Neuronal stem cell (in vitro differentiated cells): ENCODE measurements at regions not wholly inside any gene's neighbourhood (a gene's known extent, or its start where the extent isn't known, plus 50 kb on each side); places are given as distances from the start of the nearest gene placed in this dataset.

Experiments used
- DNase-seq: peaks from one replicate; pipeline ENCODE4 v3.0.0-alpha.2; 2013; ENCODE audit warnings: low spot score
- H2AFZ ChIP-seq: one replicate; pipeline ENCODE4 v1.6.1; 2013; ENCODE audit warnings: mild to moderate bottlenecking, low read length, inconsistent platforms
- H2AK5ac ChIP-seq: 2 replicates; pipeline ENCODE4 v1.6.1; 2013; ENCODE audit warnings: low read depth, mild to moderate bottlenecking, inconsistent platforms, low read length, moderate library complexity, mixed read lengths
- H2BK120ac ChIP-seq: 2 replicates; pipeline ENCODE4 v1.6.1; 2013; ENCODE audit warnings: low read depth, mild to moderate bottlenecking, inconsistent platforms, low read length, moderate library complexity, mixed read lengths
- H2BK12ac ChIP-seq: one replicate; pipeline ENCODE4 v1.6.1; 2013; ENCODE audit warnings: low read length, inconsistent platforms
- H2BK15ac ChIP-seq: 2 replicates; pipeline ENCODE4 v1.6.1; 2013; ENCODE audit warnings: mild to moderate bottlenecking, low read length, inconsistent platforms, mixed read lengths
- H2BK5ac ChIP-seq: one replicate; pipeline ENCODE4 v1.6.1; 2013; ENCODE audit warnings: inconsistent platforms, mild to moderate bottlenecking, low read length, moderate library complexity
- H3K14ac ChIP-seq: one replicate; pipeline ENCODE4 v1.6.1; 2013; ENCODE audit warnings: low read length, inconsistent platforms
- H3K18ac ChIP-seq: 2 replicates; pipeline ENCODE4 v1.6.1; 2013; ENCODE audit warnings: low read length, inconsistent platforms
- H3K23ac ChIP-seq: 2 replicates; pipeline ENCODE4 v1.6.1; 2013; ENCODE audit warnings: low read depth, mild to moderate bottlenecking, mixed read lengths, low read length, inconsistent platforms; ENCODE audit not compliant: poor library complexity
- H3K27ac ChIP-seq: replicated peaks from 3 replicates; pipeline ENCODE4 v1.5.1; 2013; ENCODE audit warnings: low read length, inconsistent platforms
- H3K27me3 ChIP-seq, 3 experiments: 2 replicates each; pipeline ENCODE4 v1.6.1; 2013; ENCODE audit warnings: low read length in 3 of 3, mild to moderate bottlenecking in 2 of 3, inconsistent platforms in 1 of 3, low read depth in 1 of 3, mixed read lengths in 1 of 3, moderate library complexity in 1 of 3; ENCODE audit not compliant: control insufficient read depth in 3 of 3, insufficient read depth in 3 of 3
- H3K36me3 ChIP-seq, 2 donors: replicated peaks in 1 of 2; 2 replicates each; pipeline ENCODE4 v1.6.1; 2013; ENCODE audit warnings: low read length in 2 of 2; ENCODE audit not compliant: control insufficient read depth in 2 of 2, insufficient read depth in 2 of 2
- H3K4ac ChIP-seq: 2 replicates; pipeline ENCODE4 v1.6.1; 2013; ENCODE audit warnings: inconsistent platforms, mild to moderate bottlenecking, low read length, moderate library complexity
- H3K4me1 ChIP-seq, 2 donors: 1 replicate in 1 of 2; 2 replicates in 1 of 2; pipeline ENCODE4 v1.6.1; 2013; ENCODE audit warnings: low read length in 2 of 2, low read depth in 1 of 2; ENCODE audit not compliant: control insufficient read depth in 2 of 2, insufficient read depth in 1 of 2
- H3K4me2 ChIP-seq: one replicate; pipeline ENCODE4 v1.6.1; 2013; ENCODE audit warnings: mild to moderate bottlenecking, low read length, inconsistent platforms; ENCODE audit not compliant: insufficient read depth, poor library complexity, severe bottlenecking
- H3K4me3 ChIP-seq, 2 donors: 2 replicates each; pipeline ENCODE4 v1.5.1; 2013; ENCODE audit warnings: low read length in 2 of 2, mild to moderate bottlenecking in 2 of 2, inconsistent platforms in 1 of 2, moderate library complexity in 1 of 2
- H3K79me1 ChIP-seq: one replicate; pipeline ENCODE4 v1.6.1; 2013; ENCODE audit warnings: low read depth, mild to moderate bottlenecking, inconsistent platforms, low read length, moderate library complexity
- H3K9ac ChIP-seq: one replicate; pipeline ENCODE4 v1.6.1; 2013; ENCODE audit warnings: mild to moderate bottlenecking, low read depth, low read length, inconsistent platforms; ENCODE audit not compliant: poor library complexity
- H3K9me3 ChIP-seq, 2 donors: replicated peaks in 1 of 2; 2 replicates each; pipeline versions ENCODE3 to v1.6.1; 2013; ENCODE audit warnings: low read length in 2 of 2, mild to moderate bottlenecking in 2 of 2, inconsistent platforms in 1 of 2, low read depth in 1 of 2, mixed read lengths in 1 of 2, moderate library complexity in 1 of 2; ENCODE audit not compliant: control insufficient read depth in 2 of 2, insufficient read depth in 1 of 2
- H4K8ac ChIP-seq: one replicate; pipeline ENCODE4 v1.6.1; 2013; ENCODE audit warnings: low read depth, mild to moderate bottlenecking, inconsistent platforms, low read length, moderate library complexity
- H4K91ac ChIP-seq: one replicate; pipeline ENCODE4 v1.6.1; 2013; ENCODE audit warnings: low read length, low read depth, mild to moderate bottlenecking, inconsistent platforms; ENCODE audit not compliant: poor library complexity
- WGBS, 2 donors: extraction: QIAGEN DNeasy Blood & Tissue Kit; methylation state at CpG; one replicate each; pipeline ENCODE4 v1.1.7; 2013; ENCODE audit warnings: missing lambda C conversion rate in 2 of 2, mixed read lengths in 1 of 2; ENCODE audit not compliant: insufficient read length in 2 of 2, insufficient replicate concordance in 1 of 2; ENCODE audit errors: extremely low coverage in 2 of 2; 5-methylcytosine and 5-hydroxymethylcytosine counted together

GRCh38 chr12:97275728-97276590 is 186.6 kb upstream of the RMST start:
- H2BK15ac ChIP-seq: no peak overlapping the region
- no peak overlapping the region for H2BK12ac ChIP-seq
- no peaks in the 10 kb centered on the region for H3K79me1 ChIP-seq
- H4K91ac ChIP-seq: peak overlapping the region; percentile 31
- H2AK5ac ChIP-seq: no peak overlapping the region
- peak overlapping the region; percentile 80 for H3K18ac ChIP-seq
- H3K4me1 ChIP-seq: peaks cover 25 to 45% of the 10 kb centered on the region in 2 donors
- no peak overlapping the region for H3K9ac ChIP-seq
- peaks cover 0 to 1% of the 10 kb centered on the region in 2 donors for H3K36me3 ChIP-seq
- peaks cover 4 to 11% of the 10 kb centered on the region in 2 donors for H3K9me3 ChIP-seq
- no CpG with 5 or more reads among the region's 15 CpGs for WGBS, 2 donors
- peak; percentile 89 for DNase-seq
- peak overlapping the region; percentile 48 for H3K4me2 ChIP-seq
- H3K4me3 ChIP-seq: peak overlapping the region in 1 of 2 donors; percentile 20
- peak overlapping the region; percentile 98 for H3K27ac ChIP-seq
- H3K23ac ChIP-seq: no peak overlapping the region
- no peak overlapping the region for H2BK120ac ChIP-seq
- no peak overlapping the region for H3K4ac ChIP-seq
- no peaks in the 10 kb centered on the region for H3K27me3 ChIP-seq
- H2BK5ac ChIP-seq: peak overlapping the region; percentile 8
- H4K8ac ChIP-seq: no peak overlapping the region
- peak overlapping the region; percentile 48 for H2AFZ ChIP-seq
- H3K14ac ChIP-seq: no peak overlapping the region

- Histone ChIP-seq H3K36me3 (peaks cover 0 to 1% of the 10 kb centered on the region in 2 donors), H3K27me3 (no peaks in the 10 kb centered on the region), H3K9ac (no peak overlapping the region), H3K4me1 (peaks cover 25 to 45% of the 10 kb centered on the region in 2 donors), H3K9me3 (peaks cover 4 to 7% of the 10 kb centered on the region in 2 donors), H3K4me3 (peak overlapping the region in 1 of 2 donors; percentile 20), H2BK12ac (no peak overlapping the region), H2BK120ac (no peak overlapping the region), H4K8ac (no peak overlapping the region), H3K4me2 (peak overlapping the region; percentile 27), H4K91ac (no peak overlapping the region), H2AFZ (peak overlapping the region; percentile 45), H3K4ac (no peak overlapping the region), H3K23ac (no peak overlapping the region), H3K27ac (peak overlapping the region; percentile 91), H3K18ac (peak overlapping the region; percentile 41), H3K14ac (no peak overlapping the region), H2BK5ac (no peak overlapping the region), H2AK5ac (no peak overlapping the region), H2BK15ac (no peak overlapping the region), H3K79me1 (no peaks in the 10 kb centered on the region)
- no CpG with 5 or more reads among the region's 1 CpG for WGBS, 2 donors
- DNase-seq: no peak
Observed at GRCh38 chr12:97276661-97277429, 185.8 kb upstream of the RMST start.

- H3K23ac ChIP-seq: no peak overlapping the region
- H2BK5ac ChIP-seq: no peak overlapping the region
- H3K27ac ChIP-seq: no peak overlapping the region
- H3K4me1 ChIP-seq: no peaks in the 10 kb centered on the region
- peak overlapping the region; percentile 39 for H3K18ac ChIP-seq
- no peak overlapping the region for H3K4me2 ChIP-seq
- no peak overlapping the region for H3K4me3 ChIP-seq
- H2BK12ac ChIP-seq: no peak overlapping the region
- H4K91ac ChIP-seq: no peak overlapping the region
- peaks cover 6% of the 10 kb centered on the region in 2 donors for H3K9me3 ChIP-seq
- H2AFZ ChIP-seq: no peak overlapping the region
- no CpG with 5 or more reads among the region's 8 CpGs for WGBS, 2 donors
- H3K9ac ChIP-seq: peak overlapping the region; percentile 67
- H3K27me3 ChIP-seq: no peaks in the 10 kb centered on the region
- H3K79me1 ChIP-seq: no peaks in the 10 kb centered on the region
- no peak overlapping the region for H3K4ac ChIP-seq
- no peak overlapping the region for H4K8ac ChIP-seq
- H2BK15ac ChIP-seq: no peak overlapping the region
- peak overlapping the region; percentile 38 for H2AK5ac ChIP-seq
- H2BK120ac ChIP-seq: no peak overlapping the region
- peaks cover 0 to 1% of the 10 kb centered on the region in 2 donors for H3K36me3 ChIP-seq
- H3K14ac ChIP-seq: no peak overlapping the region
- no peak for DNase-seq
Observed at GRCh38 chr12:97283297-97283696, 179.3 kb upstream of the RMST start.

- Histone ChIP-seq H3K4me2 (no peak overlapping the region), H4K8ac (no peak overlapping the region), H2BK120ac (no peak overlapping the region), H3K23ac (no peak overlapping the region), H3K4ac (no peak overlapping the region), H2AFZ (no peak overlapping the region), H3K4me3 (no peak overlapping the region), H3K14ac (no peak overlapping the region), H2BK5ac (no peak overlapping the region), H3K9ac (no peak overlapping the region), H3K9me3 (peaks cover under 1 to 3% of the 10 kb centered on the region in 2 donors), H4K91ac (no peak overlapping the region), H3K36me3 (peaks cover 0 to 1% of the 10 kb centered on the region in 2 donors), H3K27me3 (no peaks in the 10 kb centered on the region), H3K4me1 (no peaks in the 10 kb centered on the region), H2BK12ac (no peak overlapping the region), H2AK5ac (no peak overlapping the region), H3K79me1 (no peaks in the 10 kb centered on the region), H3K27ac (no peak overlapping the region), H3K18ac (no peak overlapping the region), H2BK15ac (no peak overlapping the region)
- DNase-seq: no peak
- WGBS, 2 donors: no CpG with 5 or more reads among the region's 3 CpGs
Observed at GRCh38 chr12:97288531-97288930, 174.1 kb upstream of the RMST start.
